Cardiac muscle cell (in vitro differentiated cells and primary cell): ENCODE measurements at regions not wholly inside any gene's neighbourhood (a gene's known extent, or its start where the extent isn't known, plus 50 kb on each side); places are given as distances from the start of the nearest gene placed in this dataset.

ENCODE experiments used
- DNase-seq, 2 donors: peaks; one replicate each; pipeline versions ENCODE4 v3.0.0 to v3.0.0-alpha.2; 2010 to 2017; ENCODE audit warnings: low read depth in 1 of 2, low spot score in 1 of 2
- H3K27ac ChIP-seq: fragments of 200-600 bp; sonication (generic); 2 replicates; pipeline ENCODE4 v1.5.1; 2016
- H3K27me3 ChIP-seq: fragments of 200-600 bp; sonication (generic); 2 replicates; pipeline ENCODE4 v1.6.0; 2016; ENCODE audit warnings: control low read depth
- H3K36me3 ChIP-seq: fragments of 200-600 bp; sonication (generic); 2 replicates; pipeline ENCODE4 v1.5.1; 2016; ENCODE audit warnings: control low read depth
- H3K4me1 ChIP-seq: fragments of 200-600 bp; sonication (generic); 2 replicates; pipeline ENCODE4 v1.8.1; 2017; ENCODE audit warnings: low read depth, mild to moderate bottlenecking, mixed run types
- H3K4me3 ChIP-seq: fragments of 200-600 bp; sonication (generic); 2 replicates; pipeline ENCODE4 v1.5.1; 2016; ENCODE audit warnings: mild to moderate bottlenecking
- H3K9me3 ChIP-seq: fragments of 200-600 bp; sonication (generic); 2 replicates; pipeline ENCODE4 v1.5.1; 2017; ENCODE audit warnings: low read depth, mild to moderate bottlenecking, control low read depth
- CTCF ChIP-seq: IDR thresholded peaks from 2 replicates; pipeline ENCODE4 v1.5.1; 2012; ENCODE audit warnings: low read depth, mild to moderate bottlenecking, low read length

GRCh38 chr10:15985690-15986089, 125.4 kb upstream of the MINDY3 start:
- no peak for DNase-seq
- H3K9me3 ChIP-seq, result no peaks in the 10 kb centered on the region
- H3K4me3 ChIP-seq, result no peak overlapping the region
- TF ChIP-seq CTCF, result no peak
- H3K27ac ChIP-seq, result no peak overlapping the region
- no peaks in the 10 kb centered on the region for H3K27me3 ChIP-seq
- no peaks in the 10 kb centered on the region for H3K36me3 ChIP-seq
- no peaks in the 10 kb centered on the region for H3K4me1 ChIP-seq

GRCh38 chr10:15990535-15991129, 130.3 kb upstream of the MINDY3 start:
- Histone ChIP-seq H3K27me3 (no peaks in the 10 kb centered on the region), H3K4me3 (no peak overlapping the region), H3K36me3 (no peaks in the 10 kb centered on the region), H3K4me1 (no peaks in the 10 kb centered on the region), H3K9me3 (no peaks in the 10 kb centered on the region), H3K27ac (no peak overlapping the region)
- no peak for DNase-seq
- no peak for TF ChIP-seq CTCF

- Histone ChIP-seq H3K9me3 (no peaks in the 10 kb centered on the region), H3K36me3 (no peaks in the 10 kb centered on the region), H3K27ac (no peak overlapping the region), H3K27me3 (no peaks in the 10 kb centered on the region), H3K4me1 (no peaks in the 10 kb centered on the region), H3K4me3 (no peak overlapping the region)
- no peak for DNase-seq
- no peak for TF ChIP-seq CTCF
Measured at GRCh38 chr10:15997313-15997712, 137.0 kb upstream of the MINDY3 start.

GRCh38 chr10:16001581-16001980, 141.3 kb upstream of the MINDY3 start:
- Histone ChIP-seq H3K4me3 (no peak overlapping the region), H3K27ac (no peak overlapping the region), H3K36me3 (no peaks in the 10 kb centered on the region), H3K4me1 (no peaks in the 10 kb centered on the region), H3K9me3 (no peaks in the 10 kb centered on the region), H3K27me3 (no peaks in the 10 kb centered on the region)
- DNase-seq, result no peak
- TF ChIP-seq CTCF, result no peak

GRCh38 chr10:16009785-16010184, 149.5 kb upstream of the MINDY3 start:
- TF ChIP-seq CTCF, result no peak

GRCh38 chr10:16011548-16011947, 151.2 kb upstream of the MINDY3 start:
- no peak for TF ChIP-seq CTCF
- Histone ChIP-seq H3K4me1 (no peaks in the 10 kb centered on the region), H3K27ac (no peak overlapping the region), H3K27me3 (no peaks in the 10 kb centered on the region), H3K36me3 (no peaks in the 10 kb centered on the region), H3K9me3 (no peaks in the 10 kb centered on the region), H3K4me3 (no peak overlapping the region)
- DNase-seq, result no peak

More at GRCh38 chr10:16009785-16010184, 149.5 kb upstream of the MINDY3 start:
- no peaks in the 10 kb centered on the region for H3K27me3 ChIP-seq
- no peaks in the 10 kb centered on the region for H3K9me3 ChIP-seq
- DNase-seq, result no peak
- no peaks in the 10 kb centered on the region for H3K4me1 ChIP-seq
- H3K36me3 ChIP-seq, result no peaks in the 10 kb centered on the region
- no peak overlapping the region for H3K4me3 ChIP-seq
- no peak overlapping the region for H3K27ac ChIP-seq
